NCI-H1417 treated with DMSO at 0.1 percent for 48 hours (cell line): ENCODE measurements at regions not wholly inside any gene's neighbourhood (a gene's known extent, or its start where the extent isn't known, plus 50 kb on each side); places are given as distances from the start of the nearest gene placed in this dataset.

Experiments used
- DNase-seq: peaks from one replicate; lab custom pipeline; 2025; lab: John Stamatoyannopoulos, UW

DNA sequence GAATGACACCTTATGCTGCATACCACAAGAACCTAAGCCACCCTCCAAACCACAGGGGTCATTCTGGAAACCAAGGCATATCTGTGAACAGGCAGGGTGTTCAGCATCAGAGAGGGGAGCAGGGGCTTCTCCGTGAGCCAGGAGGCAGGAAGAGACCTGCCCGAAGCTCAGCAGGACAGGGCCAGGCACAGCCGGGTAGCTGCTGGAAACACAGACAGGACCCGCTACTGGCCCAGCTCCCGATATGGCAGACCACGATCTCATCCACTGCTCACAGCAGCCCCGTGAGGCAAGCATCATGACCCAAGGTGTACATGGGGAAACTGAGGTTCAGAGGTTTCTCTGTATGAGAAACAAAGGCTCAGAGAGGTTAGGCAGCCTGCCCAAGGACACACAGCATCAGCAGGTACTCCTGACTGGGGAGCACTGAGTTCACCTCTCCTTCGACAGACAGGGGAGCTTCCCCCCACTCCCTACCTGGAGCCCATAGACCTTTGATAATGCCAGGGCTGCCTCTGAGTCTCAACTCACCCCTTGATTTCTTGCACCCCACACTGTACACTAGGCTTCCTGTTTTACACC lies 317.7 kb downstream of the MATN1 start:
- no peak for DNase-seq

DNA sequence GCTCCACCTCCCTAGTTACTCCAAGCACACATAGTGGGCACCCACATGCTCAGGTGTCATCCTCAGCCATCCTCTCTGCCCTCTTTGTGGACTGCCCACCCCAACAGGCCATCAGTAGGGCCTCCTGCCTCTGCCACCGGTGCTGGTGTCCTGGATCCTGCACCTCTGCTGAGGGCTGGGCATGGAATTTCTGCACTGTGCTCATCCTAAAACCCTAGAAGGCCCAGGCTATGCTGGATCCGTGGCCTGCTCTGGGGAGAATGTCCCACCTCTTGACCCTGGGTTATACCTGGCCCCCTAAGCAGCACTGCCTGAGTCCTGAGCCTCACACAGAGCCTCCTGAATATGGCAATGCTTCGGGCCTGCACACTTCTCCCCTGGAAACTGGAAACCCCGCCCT lies 318.3 kb downstream of the MATN1 start:
- no peak for DNase-seq

DNA sequence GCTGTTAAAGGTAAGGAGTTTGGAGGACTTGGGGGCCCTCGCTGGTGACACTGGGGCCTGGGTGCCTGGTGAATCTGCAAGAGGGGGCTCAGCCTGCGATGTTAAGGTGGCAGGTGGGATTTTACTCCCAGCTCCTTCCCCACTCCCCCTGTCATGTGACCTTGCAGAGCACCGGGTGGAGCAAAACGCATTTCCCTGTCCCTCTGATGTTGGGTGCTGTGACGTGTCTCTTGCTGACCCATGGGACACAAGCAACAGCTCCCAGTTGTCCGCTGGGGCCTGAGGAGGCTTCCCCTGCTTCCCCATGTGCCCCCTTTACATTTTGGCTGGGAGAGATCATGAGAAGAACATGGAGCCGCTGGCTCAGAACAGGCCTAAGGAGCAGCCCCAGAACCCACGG lies 319.0 kb downstream of the MATN1 start:
- DNase-seq, result no peak

DNA sequence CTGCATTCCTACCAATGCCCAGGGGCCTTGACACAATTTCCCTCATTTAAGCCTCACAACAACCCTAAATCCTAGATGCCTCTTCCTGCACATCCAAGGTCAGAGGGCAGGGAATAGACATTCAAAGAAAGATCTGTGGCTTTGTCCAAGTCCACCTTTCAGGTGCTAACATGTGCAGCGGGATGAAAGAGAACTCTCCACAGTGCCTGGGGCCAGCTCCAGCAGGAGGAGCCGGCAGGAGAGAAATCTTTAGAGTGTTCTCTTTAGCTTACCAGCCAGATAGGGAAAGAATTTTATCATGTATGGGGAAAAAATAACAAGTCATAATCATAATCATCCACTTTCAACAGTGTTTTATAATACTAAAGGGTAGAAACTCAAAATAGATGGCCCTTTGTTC lies 319.7 kb downstream of the MATN1 start:
- no peak for DNase-seq

DNA sequence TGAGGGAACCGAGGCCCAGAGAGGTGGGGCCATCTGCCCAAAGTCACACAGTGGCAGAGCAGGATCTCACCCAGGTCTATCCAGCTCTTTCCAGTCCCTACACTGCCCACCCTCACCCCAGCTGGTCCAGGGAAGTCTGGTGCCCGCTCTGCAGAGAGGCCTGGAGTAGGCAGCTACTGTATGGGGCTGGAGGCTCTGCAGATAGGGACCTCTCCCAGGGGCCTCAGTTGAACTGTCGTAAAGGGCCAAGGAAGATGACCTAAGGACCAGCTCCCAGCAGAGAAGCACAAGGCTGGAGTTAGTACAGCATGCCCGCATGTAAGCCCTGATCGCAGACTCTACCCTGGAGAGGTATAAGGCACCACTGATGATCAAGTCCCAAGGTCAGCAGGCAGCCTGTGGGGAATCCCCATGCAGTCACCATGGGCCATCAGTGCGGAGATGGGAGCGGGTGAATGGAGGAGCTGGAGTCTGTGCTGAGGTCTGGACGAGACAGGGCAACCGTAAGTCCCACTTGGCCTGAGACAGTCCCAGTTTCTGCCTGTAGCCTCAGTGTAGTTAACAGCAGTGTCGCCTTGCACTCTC lies 320.2 kb downstream of the MATN1 start:
- no peak for DNase-seq

DNA sequence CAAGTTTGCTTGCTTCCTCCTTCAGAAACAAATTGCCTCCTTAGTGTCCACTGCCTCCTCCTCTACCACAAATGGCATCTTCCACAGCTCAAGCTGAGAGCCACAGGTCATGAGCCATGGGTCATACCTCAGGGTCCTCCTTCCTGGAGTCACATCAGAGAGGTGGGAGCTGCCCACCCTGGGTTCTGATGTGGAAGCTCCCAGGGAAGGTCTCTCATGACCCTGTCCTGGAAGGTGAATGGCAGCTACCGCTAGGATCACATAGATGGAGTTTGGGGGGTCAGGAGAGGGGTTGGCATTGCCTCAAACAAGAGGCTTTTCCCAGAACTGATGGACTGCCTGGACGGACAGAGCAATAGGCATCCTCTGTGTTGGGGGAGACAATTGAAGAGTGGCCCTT lies 321.4 kb downstream of the MATN1 start:
- DNase-seq, result no peak

DNA sequence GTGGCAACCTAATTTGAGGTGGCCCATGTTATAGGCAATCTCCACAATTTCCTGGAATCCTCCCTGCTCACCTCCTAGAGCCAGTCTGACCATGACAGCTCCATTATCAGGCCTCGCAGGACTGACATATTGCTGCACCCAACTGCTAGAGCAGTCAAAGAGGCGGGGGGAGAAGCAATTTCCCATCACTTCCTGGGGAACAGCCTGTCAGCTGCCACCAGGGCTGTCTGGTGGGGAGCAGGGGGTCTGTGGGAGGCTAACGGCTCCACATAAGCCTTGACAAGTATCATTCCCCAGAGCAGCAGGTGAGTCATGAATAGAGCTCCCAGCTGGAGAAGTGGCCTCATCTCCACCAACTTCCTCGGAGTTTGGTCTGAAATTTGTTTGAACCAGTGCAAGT lies 322.9 kb downstream of the MATN1 start:
- no peak for DNase-seq

DNA sequence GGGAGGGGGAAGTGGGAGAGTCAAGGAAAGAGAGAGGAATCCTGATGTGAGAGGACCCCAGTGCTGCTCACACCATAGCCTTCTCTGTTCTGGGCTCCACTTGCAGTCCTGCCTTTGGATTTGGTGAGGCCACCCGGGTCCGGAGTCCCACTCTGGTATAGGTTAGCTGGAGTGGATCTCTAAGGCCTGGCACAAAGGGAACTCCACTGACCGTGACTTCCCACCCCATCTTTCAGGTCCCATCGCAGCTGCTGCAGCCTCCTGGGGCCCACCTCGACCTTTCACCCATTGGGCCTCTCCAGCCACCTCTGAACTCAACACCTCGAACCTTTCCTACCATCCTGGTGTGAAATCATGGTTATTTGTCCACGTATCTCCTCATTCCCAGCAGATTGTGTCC lies 324.4 kb downstream of the MATN1 start:
- no peak for DNase-seq

DNA sequence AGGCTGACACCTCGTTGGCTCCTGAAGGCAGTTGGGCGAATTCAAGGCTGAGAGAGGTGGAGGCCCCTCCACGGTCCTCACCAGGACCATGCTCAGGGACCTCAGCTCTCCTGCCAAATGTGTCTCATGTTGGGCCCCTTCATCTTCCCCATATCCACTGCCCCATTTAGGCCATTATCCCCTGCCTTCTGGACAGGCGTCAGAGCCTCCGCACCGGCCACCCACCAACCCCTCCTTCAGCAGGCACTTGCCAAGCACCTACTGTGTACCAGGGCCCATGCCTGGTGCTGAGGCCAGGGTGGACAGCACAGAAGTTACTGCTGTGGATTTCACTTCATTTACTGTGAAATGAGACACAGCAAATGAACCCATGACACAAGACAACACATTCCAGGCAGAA lies 325.8 kb downstream of the MATN1 start:
- no peak for DNase-seq

DNA sequence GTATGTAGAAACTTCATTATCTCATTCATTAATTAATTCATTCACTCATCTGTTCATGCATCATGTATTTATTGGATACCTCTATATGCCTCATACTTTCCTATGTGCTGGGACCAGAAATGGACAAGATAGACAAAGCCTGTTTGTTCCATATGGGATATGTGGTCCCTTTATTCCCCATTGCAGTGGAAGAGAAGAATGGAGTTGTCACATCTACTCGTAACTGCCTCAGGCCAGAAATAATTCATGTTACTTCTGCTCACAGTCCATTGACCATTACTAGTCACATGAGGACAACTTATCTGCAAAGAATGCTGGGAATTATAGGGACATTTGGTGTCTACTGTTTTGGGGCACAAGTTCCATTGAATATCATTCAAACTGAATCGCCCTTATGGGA lies 327.8 kb downstream of the MATN1 start:
- DNase-seq, result no peak

DNA sequence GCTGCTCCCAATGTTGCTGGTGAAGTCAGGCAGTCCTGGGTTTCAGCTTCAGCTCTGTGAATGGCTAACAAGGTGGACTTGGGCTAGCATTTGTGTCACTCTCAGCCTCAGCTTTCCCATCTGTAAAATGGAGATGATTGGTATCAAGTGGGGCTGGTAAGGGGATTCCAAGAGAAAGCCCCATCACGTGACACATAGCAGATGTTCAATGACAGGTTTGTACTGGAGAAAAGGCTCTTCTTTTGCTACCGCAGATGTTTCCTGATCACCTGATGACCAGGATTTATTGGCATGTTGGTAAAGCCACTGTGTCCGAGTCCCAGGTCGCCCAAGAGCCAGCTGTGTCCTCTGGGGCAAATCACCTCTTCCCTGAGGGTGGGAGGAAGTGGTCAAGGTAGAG lies 335.0 kb downstream of the MATN1 start:
- DNase-seq, result no peak

DNA sequence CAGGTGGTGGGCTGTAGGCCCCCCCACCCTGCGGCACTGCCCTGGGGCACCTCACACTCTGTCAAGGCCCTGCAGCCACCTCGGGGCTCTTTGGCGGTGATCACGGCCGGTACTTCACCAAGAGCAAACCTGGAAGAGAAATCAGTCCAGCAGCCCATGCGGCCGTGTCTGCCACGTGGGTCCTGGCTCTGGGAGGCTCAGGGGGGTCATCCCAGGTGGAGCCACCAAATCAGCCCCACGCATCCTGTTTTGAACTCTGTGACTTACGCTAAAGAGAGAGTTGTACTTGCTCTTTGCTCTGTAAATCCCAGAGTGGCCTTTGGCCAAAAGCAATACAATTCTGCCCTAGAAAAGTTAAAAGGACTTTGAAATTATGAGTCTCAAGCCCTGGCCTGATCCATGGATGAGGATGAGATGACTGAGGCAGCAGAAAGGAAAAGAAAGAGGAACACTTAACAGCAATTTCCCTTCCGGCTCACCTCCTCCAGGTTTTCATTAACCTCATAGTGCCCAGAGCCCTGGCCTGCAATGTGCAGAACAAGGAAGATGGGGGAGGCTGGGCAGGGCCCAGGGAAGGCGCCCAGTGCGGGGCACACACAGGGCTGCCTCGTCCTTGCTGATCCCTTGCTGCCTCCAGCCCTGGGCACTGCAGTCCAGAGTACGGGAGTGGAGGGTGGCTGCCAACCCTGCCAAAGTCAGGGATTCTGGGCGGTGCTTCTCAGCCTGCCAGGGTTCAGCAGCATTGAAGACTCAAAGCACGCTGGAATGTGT lies 337.0 kb downstream of the MATN1 start:
- no peak for DNase-seq

DNA sequence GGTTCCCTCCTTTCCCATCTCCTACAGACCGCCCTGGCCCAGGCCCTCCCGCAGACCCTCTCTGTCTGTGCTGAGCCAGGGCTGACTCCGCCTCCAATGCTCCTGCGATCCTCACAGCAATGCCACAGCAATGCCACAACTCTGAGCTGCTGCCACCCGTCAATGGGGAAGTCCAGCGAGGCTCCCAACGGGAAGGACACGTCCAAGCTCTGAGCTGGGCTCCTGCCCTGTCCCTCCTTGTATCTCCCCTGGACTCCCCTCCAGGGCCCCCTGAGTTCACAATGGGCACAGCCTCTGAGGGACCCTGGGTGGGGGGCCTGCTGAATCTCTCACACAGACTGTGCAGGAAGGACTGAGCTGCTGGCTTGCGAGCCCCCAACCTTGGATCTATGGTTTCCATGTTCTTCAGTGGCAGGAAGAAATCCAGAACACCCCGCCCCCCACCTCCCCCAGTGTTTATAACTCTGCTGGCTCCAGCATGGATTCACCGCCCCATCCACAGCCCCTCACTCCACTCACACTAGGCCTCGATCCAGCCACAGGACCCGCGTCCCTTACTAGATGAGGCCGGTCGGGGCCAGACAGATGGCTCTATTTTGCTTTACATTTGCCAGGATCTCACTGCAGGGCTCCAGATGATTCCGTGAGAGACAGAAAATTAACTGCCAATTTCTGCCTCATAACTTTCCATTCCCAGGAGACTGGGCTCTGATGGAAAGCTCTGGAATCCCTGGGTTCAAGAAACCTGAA lies 338.0 kb downstream of the MATN1 start:
- DNase-seq, result no peak

DNA sequence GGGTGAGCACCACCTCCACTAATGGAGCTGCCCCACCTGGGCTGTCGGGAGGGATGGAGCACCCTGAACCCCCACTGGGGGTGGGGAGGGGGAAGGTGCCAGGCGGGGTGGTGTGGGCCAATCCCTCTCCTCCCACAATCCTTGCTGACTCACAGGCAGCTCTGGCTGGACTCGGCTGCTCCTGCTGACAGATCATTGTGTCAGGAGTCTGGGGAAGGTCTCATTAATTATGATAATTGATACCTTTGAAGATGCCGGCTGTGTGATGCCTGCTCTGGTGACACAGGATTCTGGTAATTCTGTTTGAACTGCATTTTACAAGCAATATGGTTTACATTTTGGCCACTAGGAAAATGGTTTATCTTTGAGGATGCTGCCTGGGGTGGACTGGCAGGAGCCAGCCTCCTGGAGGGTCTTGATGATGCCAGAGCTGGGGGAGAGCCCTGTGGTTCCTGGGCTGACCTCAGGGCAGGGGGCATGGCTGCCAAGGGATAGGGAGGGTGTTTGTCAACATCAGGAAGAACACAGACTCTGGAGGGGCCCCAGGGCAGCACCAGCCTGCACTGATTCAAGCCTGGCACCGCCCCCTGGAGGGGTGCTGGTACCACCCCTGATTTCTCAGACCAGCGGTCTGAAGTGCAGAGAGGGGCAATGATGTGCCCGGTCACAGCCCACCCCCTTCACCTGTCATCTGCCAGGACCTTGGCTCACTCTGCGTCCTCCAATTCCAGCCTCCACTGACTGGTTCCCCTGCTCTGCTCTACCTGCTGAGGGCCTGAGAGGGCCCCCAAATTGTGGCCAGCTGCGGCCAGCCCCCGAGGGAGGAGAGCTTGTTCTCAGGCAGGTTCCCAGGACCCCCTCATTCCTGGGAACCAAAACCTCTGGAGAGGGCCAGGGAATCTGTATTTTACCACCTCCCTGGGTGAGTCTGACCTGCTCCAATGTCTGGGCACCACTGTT lies 338.8 kb downstream of the MATN1 start:
- peak; percentile 68 for DNase-seq

DNA sequence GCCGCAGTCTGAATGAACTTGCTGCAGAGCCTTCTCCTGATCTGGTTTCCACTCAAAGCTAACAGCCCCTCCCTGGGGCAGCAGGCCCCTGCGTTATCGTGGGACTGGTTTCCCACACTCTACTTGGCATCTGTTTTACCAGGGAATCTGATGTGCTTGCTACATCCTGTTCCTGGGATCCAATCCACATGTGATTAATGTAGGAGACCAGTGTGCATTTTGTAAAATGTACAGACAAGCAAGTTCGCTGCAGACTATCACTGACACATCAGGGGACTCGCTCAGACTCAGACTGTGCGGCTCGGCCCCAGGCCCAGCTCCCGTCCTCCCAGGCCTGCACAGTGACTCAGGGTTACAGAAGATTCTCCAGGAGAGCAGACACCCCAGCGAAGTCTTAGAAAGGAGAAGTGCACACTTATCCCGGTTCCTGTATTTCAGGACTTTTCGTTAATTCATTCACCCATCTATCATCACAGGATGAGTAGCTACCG lies 340.1 kb downstream of the MATN1 start:
- no peak for DNase-seq

DNA sequence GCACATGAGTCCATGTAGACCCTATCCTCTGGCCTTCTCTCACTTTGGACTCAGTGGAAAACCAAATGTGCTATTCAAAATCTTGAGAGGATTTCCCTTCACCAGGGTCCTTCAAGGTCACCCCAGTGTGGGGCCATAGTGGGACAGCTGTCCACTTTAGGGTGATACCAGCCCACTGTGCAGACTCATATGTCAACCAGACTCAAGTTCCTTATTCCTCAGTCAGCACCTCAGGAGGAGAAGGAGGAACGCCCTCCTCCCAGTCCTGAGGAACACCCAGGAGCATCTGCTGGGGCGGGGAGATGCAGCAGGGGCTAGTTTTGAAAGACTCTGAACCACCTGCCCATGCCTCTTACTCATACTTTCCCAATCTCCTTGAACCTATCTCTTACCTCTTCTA lies 340.9 kb downstream of the MATN1 start:
- DNase-seq, result no peak

DNA sequence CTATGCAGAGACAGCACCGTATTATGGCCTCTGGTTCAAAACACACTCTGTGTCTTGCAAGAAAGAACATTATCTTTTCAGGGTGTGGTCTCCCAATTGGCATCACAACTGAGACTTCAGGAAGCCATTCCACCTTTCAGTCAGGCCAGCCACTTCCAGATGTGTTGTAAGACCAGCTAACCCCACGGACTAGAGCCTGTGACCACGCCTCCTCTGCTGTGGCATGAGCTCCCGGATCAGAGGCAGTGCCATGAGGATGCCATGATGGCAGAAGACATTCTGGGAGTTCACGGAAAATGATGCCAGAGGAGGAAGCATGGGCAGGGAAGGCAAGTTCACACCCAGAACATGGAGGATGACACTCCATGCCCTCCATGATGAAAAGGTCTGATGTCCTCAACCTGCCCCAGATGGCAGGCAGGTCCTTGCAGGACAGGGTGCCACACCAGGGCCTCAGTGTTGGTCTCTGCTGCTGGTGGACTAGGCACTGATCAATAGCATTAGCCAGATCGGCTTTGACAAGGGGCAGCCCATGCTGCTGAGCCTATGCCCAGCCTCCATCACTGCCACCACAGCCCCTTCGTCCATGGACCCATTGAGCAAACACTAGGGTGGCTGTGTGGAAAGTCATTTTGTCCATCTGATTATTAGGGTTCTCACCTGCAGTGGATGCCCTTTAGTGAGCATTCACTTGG lies 341.6 kb downstream of the MATN1 start:
- DNase-seq, result no peak

DNA sequence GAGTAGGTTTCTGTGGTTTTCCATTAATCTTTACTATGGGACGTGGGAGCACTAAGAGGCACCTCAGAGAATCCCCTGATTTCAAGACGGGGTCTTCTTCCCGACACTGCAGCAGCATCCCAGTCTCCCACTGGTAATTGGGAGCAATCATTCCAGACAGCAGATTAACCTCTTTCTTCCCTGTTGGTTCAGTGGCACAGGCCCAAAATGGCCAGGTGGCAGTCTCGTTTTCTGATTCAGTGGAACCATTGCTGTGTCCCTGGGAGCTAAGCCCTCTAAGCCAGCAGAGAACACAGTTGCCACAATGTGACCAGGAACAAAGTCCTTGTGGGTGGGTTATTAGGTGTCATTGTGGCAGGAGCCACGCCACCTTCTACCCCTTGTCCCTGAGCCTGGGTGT lies 342.1 kb downstream of the MATN1 start:
- DNase-seq, result no peak

DNA sequence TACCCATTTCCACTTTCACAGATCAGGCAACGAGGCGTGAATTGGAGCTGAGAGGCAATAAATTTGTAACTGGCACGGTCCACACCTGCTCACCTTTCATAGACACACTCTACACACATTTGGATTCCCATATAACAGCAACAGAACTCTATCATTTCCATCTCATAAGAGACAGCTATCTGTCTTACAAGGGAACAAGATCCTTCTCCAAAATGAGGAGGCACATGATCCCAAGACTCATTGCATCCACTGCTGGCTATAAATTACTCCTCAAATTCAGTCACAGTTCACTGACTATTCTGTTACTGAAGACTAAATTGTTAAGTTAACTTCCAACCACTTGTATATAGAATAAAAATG lies 342.8 kb downstream of the MATN1 start:
- DNase-seq, result no peak

DNA sequence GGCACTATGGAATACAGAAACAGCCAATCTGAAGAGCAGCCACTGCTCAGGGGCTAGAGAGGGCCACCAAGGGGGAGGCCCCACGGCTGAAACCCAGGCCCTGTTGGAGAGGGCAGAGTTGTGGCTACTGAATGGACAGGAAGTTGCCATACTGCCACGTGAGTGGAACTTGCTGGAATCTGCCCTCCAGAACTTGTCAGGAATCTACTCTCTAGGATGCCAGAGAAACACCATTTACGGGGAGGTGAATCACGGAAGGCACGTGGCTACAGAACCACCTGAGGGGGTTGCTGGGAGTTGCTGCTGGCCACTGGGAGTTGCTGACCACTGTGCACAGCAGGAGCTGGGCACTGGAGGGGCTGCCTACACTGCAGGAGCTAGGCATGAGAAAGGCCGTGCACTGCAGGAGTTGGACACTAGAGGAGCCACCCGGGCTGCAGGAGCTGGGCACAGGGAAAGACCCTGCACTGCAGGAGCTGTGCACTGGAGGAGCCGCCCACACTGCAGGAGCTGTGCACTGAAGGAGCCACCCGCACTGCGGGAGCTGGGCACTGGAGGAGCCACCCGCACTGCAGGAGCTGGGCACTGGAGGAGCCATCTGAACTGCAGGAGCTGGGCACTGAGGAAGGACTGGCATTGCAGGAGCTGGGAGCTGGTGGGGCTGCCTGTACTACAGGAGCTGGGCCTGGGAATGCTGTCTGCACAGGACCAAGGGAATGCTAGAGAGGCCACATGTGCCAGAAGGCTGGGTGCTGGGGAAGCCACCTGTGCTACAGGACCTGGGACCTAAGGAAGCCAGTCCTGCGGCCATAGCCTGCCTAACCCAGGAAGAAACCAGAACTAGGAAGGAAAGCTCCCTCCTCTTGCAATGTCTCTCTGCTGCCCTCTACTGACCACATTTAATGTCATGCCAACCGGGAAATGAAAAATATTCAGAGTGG lies 343.4 kb downstream of the MATN1 start:
- DNase-seq, result peak; percentile 46
